HG03460 (cell line): ENCODE measurements at regions not wholly inside any gene's neighbourhood (a gene's known extent, or its start where the extent isn't known, plus 50 kb on each side); places are given as distances from the start of the nearest gene placed in this dataset.
"Not testable (repeated sequence)": the region's sequence is repeated elsewhere in the genome, so short reads cannot be mapped to it uniquely, and the experiment has no call there.

Experiments
- ATAC-seq: cut with Tn5 transposase; IDR thresholded peaks from one replicate; pipeline ENCODE4 v1.9.1; 2021; ENCODE audit not compliant: unreplicated experiment

- no peak for ATAC-seq
These were observed 100.4 kb upstream of the GALNT18 start for GRCh38 chr11:11722246-11722645.

- no peak for ATAC-seq
These were observed 96.7 kb upstream of the GALNT18 start for GRCh38 chr11:11718511-11718910.

DNA sequence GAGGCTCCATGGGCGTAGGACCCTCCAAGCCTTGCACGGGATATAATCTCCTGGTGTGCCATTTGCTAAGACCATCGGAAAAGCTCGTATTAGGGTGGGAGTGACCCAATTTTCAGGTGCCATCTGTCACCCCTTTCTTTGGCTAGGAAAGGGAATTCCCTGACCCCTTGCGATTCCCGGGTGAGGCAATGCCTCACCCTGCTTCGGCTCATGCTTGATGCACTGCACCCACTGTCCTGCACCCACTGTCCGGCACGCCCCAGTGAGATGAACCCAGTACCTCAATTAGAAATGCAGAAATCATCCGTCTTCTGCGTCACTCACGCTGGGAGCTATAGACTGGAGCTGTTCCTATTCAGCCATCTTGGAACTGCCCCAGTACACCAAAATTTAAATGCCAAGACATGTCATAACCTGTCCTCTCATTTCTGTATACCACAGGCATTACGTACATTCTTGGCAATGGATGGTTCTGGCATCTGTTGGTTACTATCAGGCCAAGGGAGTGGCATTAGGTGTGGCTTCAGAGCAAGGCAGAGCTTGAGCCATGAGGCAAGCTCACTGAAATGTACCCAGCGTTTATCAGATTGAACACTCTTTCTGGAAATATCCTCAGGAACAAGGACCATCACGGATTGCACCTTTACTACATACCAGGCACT is 95.4 kb upstream of the GALNT18 start:
- no peak for ATAC-seq

- not testable (repeated sequence) for ATAC-seq
These were observed 93.3 kb upstream of the GALNT18 start for GRCh38 chr11:11715075-11715474.

DNA sequence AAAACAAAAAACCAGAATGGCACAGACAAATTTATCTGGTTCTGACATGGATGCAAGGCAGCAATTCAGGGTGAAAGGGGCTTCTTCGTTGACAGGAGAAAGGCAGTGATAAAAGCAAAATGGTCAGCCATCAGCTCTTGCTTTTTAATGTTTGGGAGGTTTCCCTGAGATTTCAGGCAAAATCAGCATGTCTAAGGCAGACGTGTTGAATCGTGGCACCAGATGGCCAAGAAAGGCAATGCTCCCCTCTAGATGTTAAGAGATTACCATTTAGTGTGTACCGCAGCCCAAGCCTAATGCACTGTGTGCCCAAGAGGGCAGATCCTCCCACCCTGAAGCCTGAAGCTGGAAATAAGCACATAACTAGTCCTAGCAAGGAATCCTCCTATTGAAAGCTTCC is 88.8 kb upstream of the GALNT18 start:
- ATAC-seq = no peak

- ATAC-seq = no peak
These were observed 87.8 kb upstream of the GALNT18 start for GRCh38 chr11:11709447-11710239.

GRCh38 chr11:11708256-11708655 is 86.5 kb upstream of the GALNT18 start:
- ATAC-seq = no peak

GRCh38 chr11:11706028-11706427 is 84.2 kb upstream of the GALNT18 start:
- ATAC-seq = no peak

GRCh38 chr11:11703885-11704284 is 82.1 kb upstream of the GALNT18 start:
- no peak for ATAC-seq

- no peak for ATAC-seq
These were observed 79.3 kb upstream of the GALNT18 start for GRCh38 chr11:11701070-11701469.

DNA sequence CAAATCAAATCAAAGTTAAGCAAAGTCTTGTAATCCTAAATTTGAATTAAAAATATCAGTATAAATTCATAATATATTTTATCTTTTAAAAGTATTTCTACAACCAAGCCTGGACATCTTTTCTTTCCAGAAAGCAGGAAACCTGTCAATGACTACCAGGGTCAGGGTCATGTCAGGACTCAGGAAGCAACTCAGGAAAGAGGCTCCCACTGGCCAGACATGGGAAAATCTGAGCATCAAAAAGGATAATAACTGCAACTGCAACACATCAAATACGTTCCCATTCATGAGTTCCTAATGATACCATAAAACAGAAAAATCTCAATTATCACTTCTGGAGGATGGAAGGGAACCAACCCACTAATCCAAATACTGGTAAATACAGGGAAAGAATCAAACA is 76.0 kb upstream of the GALNT18 start:
- ATAC-seq = no peak

- no peak for ATAC-seq
These were observed 69.7 kb upstream of the GALNT18 start for GRCh38 chr11:11691296-11692151.

DNA sequence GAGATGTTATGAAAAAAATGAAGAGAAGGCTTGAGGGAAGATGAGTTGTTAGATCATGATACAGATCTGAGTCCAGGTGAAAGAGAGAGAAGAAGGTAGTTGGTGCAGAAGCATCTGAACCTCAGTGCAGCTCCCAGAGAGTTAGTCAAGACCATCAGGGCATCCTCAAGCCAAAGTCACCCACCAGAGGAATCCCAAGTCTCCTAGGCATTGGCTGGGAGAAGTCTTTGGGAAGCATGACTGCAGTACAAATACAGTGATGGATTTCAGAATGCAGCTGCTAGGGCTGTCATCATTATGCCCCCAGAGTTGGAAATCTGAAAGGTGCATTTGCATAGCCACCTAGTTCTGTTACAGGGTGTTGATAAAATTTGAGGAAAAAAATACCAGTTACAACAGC is 59.7 kb upstream of the GALNT18 start:
- no peak for ATAC-seq

DNA sequence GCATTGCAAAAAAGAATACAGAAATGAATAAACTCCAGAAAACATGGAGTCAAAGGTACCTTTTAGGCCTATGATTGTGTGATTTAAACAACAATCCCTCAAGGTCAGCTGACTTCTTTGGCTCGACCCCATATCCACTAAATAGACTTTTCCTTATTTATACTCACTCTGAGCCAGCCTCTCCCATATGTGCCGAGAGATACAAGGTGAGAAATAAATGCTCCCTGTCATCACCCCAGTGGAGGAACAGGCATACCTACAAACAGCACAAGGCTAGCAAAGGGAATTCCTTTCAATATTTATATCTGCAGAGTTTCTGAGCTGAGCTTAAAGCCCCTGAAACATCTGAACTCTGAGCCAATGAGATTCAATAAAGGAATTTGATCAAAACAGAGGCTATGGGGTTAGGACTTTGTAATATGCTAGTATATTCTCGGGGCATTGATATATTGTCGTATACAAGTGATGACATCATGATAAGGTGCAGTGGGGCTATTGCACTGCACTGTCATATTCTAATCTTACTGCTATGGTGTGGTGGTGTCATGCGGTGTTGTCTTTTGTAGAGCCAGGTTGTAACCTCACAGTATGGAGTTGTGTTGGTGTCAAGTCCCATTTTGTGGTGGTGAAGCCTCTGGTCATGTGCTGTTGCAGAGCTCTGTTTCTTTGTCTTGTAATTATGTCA is 56.0 kb upstream of the GALNT18 start:
- ATAC-seq = no peak

GRCh38 chr11:11675671-11676181 is 53.9 kb upstream of the GALNT18 start:
- no peak for ATAC-seq

- no peak for ATAC-seq
These were observed 51.0 kb upstream of the GALNT18 start for GRCh38 chr11:11672789-11673188.

GRCh38 chr11:11672101-11672500 is 50.3 kb upstream of the GALNT18 start:
- ATAC-seq = no peak
